ENCODE measurements at regions not wholly inside any gene's neighbourhood (a gene's known extent, or its start where the extent isn't known, plus 50 kb on each side); places are given as distances from the start of the nearest gene placed in this dataset.

- Mint-ChIP-seq H3K36me3 (ENCODE audit: low read depth) (no peaks in the 10 kb centered on the region), H3K4me3 (no peak overlapping the region), H3K27me3 (no peaks in the 10 kb centered on the region), H3K4me1 (ENCODE audit: low read depth) (no peaks in the 10 kb centered on the region), H3K27ac (no peak overlapping the region), H3K9me3 (no peaks in the 10 kb centered on the region)
- Histone ChIP-seq H3K27ac (ENCODE audit: low read depth in 1 of 2, low read length in 2 of 2) (no peak overlapping the region), H3K9me3 (ENCODE audit: control insufficient read depth in 1 of 2, insufficient read depth in 1 of 2, low read length in 2 of 2) (no peaks in the 10 kb centered on the region), H3K4me1 (ENCODE audit: insufficient read depth, low read length) (no peaks in the 10 kb centered on the region), H3K36me3 (ENCODE audit: insufficient read depth, low read length) (no peaks in the 10 kb centered on the region), H3K4me3 (ENCODE audit: low read length) (no peak overlapping the region), H3K27me3 (ENCODE audit: control insufficient read depth in 1 of 2, insufficient read depth in 2 of 2, low read length in 2 of 2) (no peaks in the 10 kb centered on the region)
- DNase-seq, result no peak
- TF ChIP-seq CTCF (IDR thresholded peaks at IDR 0.05), result no peak
- CTCF ChIA-PET, result interaction anchor here (0.7 to 1.2 kb wide), 2 partner anchors 10 to 16 kb away, joined by 3 read pairs; no protein-coding TSS in a partner anchor
- POLR2A ChIA-PET, result no interaction called here
- intact Hi-C loops (cut with DNase I, micrococcal nuclease), result no loop called here
- no peak for ATAC-seq (ENCODE audit: poor library complexity)
These were observed 222.5 kb upstream of the KCNMB2 start for GRCh38 chr3:178313716-178314115.

- Mint-ChIP-seq H3K36me3 (ENCODE audit: low read depth) (no peaks in the 10 kb centered on the region), H3K4me1 (ENCODE audit: low read depth) (no peaks in the 10 kb centered on the region), H3K4me3 (no peak overlapping the region), H3K27me3 (no peaks in the 10 kb centered on the region), H3K9me3 (no peaks in the 10 kb centered on the region), H3K27ac (no peak overlapping the region)
- H3K27ac ChIP-seq (ENCODE audit: low read depth in 1 of 2, low read length in 2 of 2), result no peak overlapping the region
- no peak for DNase-seq
- intact Hi-C loops (cut with DNase I, micrococcal nuclease), result no loop called here
- no peak overlapping the region for H3K4me3 ChIP-seq (ENCODE audit: low read length)
- no peaks in the 10 kb centered on the region for H3K4me1 ChIP-seq (ENCODE audit: insufficient read depth, low read length)
- ChIA-PET POLR2A (no interaction called here), CTCF (no interaction called here)
- no peaks in the 10 kb centered on the region for H3K36me3 ChIP-seq (ENCODE audit: insufficient read depth, low read length)
- ATAC-seq (ENCODE audit: poor library complexity), result no peak
- no peaks in the 10 kb centered on the region for H3K9me3 ChIP-seq (ENCODE audit: control insufficient read depth in 1 of 2, insufficient read depth in 1 of 2, low read length in 2 of 2)
- H3K27me3 ChIP-seq (ENCODE audit: control insufficient read depth in 1 of 2, insufficient read depth in 2 of 2, low read length in 2 of 2), result no peaks in the 10 kb centered on the region
- TF ChIP-seq CTCF (IDR thresholded peaks at IDR 0.05), result no peak
These were observed 217.9 kb upstream of the KCNMB2 start for GRCh38 chr3:178318340-178318739.

- ChIA-PET CTCF (no interaction called here), POLR2A (no interaction called here)
- DNase-seq (no peak), ATAC-seq (ENCODE audit: poor library complexity) (no peak)
- intact Hi-C loops (cut with DNase I, micrococcal nuclease), result no loop called here
- no peaks in the 10 kb centered on the region for H3K27me3 Mint-ChIP-seq
- Histone ChIP-seq H3K27ac (ENCODE audit: low read depth in 1 of 2, low read length in 2 of 2) (no peak overlapping the region), H3K4me3 (ENCODE audit: low read length) (no peak overlapping the region), H3K36me3 (ENCODE audit: insufficient read depth, low read length) (no peaks in the 10 kb centered on the region), H3K27me3 (ENCODE audit: control insufficient read depth in 1 of 2, insufficient read depth in 2 of 2, low read length in 2 of 2) (no peaks in the 10 kb centered on the region), H3K9me3 (ENCODE audit: control insufficient read depth in 1 of 2, insufficient read depth in 1 of 2, low read length in 2 of 2) (no peaks in the 10 kb centered on the region), H3K4me1 (ENCODE audit: insufficient read depth, low read length) (no peaks in the 10 kb centered on the region)
- no peaks in the 10 kb centered on the region for H3K36me3 Mint-ChIP-seq (ENCODE audit: low read depth)
- H3K9me3 Mint-ChIP-seq, result no peaks in the 10 kb centered on the region
- H3K4me1 Mint-ChIP-seq (ENCODE audit: low read depth), result no peaks in the 10 kb centered on the region
- no peak for TF ChIP-seq CTCF (IDR thresholded peaks at IDR 0.05)
- H3K27ac Mint-ChIP-seq, result no peak overlapping the region
- no peak overlapping the region for H3K4me3 Mint-ChIP-seq
These were observed 217.1 kb upstream of the KCNMB2 start for GRCh38 chr3:178318941-178319816.
